IPS-15b (cell line): ENCODE measurements at regions not wholly inside any gene's neighbourhood (a gene's known extent, or its start where the extent isn't known, plus 50 kb on each side); places are given as distances from the start of the nearest gene placed in this dataset.

Source experiments
- H3K27me3 ChIP-seq: one replicate; pipeline ENCODE4 v1.6.1; 2013; ENCODE audit warnings: low read length; ENCODE audit not compliant: control insufficient read depth, insufficient read depth
- H3K36me3 ChIP-seq: one replicate; pipeline ENCODE4 v1.6.1; 2013; ENCODE audit warnings: low read length; ENCODE audit not compliant: control insufficient read depth, insufficient read depth
- H3K4me1 ChIP-seq: one replicate; pipeline ENCODE4 v1.6.1; 2013; ENCODE audit warnings: mild to moderate bottlenecking, low read length; ENCODE audit not compliant: control insufficient read depth, insufficient read depth
- H3K4me3 ChIP-seq: one replicate; pipeline ENCODE4 v1.5.1; 2013; ENCODE audit warnings: low read depth, low read length
- H3K9ac ChIP-seq: one replicate; pipeline ENCODE4 v1.6.1; 2013; ENCODE audit warnings: low read depth, mild to moderate bottlenecking, low read length
- H3K9me3 ChIP-seq: one replicate; pipeline ENCODE4 v1.6.1; 2013; ENCODE audit warnings: mild to moderate bottlenecking, low read length; ENCODE audit not compliant: control insufficient read depth, insufficient read depth

DNA sequence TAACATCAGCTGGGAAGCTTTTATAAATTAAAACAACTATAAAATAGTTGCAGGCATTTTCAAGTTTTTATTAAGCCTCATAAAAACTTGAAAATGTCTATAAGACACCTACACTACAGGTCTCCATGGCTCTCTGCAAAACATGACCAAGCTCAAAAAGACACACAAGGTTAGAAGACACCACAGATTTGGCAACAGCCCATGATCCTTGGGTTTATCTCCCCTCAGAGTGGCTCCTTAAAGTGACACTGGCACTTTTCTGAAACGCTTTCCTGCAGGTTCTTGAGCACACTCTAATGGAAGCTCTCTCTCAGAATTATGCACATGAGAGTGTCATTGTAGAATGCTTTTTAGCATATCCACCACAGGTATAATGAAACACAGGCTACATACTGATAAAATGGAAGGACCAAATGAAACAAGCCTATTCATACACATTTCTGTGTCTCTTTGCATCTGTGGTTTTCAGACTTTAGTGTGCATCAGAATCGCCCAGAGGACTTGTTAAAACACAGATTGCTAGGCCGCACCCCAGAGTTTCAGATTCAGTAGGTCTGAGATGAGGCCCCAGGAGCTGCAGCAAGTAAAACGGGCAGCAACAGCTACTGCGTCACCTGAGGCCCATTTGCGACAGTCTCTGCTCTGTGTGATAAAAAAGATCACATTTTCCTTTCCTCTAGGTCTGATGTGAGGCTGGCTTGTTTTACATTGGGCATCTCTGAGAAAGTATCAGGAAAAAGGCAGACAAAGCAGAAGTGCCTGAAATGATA is 75.0 kb upstream of the WSB1 start:
- H3K9me3 ChIP-seq: peaks cover 9% of the 10 kb centered on the region
- H3K4me1 ChIP-seq: no peaks in the 10 kb centered on the region
- H3K4me3 ChIP-seq: no peak overlapping the region
- H3K27me3 ChIP-seq: no peaks in the 10 kb centered on the region
- no peak overlapping the region for H3K9ac ChIP-seq
- no peaks in the 10 kb centered on the region for H3K36me3 ChIP-seq

- Histone ChIP-seq H3K27me3 (no peaks in the 10 kb centered on the region), H3K4me3 (no peak overlapping the region), H3K9ac (no peak overlapping the region), H3K36me3 (no peaks in the 10 kb centered on the region), H3K9me3 (no peaks in the 10 kb centered on the region), H3K4me1 (no peaks in the 10 kb centered on the region)
These were observed 71.4 kb upstream of the WSB1 start for GRCh38 chr17:27222515-27222914.

DNA sequence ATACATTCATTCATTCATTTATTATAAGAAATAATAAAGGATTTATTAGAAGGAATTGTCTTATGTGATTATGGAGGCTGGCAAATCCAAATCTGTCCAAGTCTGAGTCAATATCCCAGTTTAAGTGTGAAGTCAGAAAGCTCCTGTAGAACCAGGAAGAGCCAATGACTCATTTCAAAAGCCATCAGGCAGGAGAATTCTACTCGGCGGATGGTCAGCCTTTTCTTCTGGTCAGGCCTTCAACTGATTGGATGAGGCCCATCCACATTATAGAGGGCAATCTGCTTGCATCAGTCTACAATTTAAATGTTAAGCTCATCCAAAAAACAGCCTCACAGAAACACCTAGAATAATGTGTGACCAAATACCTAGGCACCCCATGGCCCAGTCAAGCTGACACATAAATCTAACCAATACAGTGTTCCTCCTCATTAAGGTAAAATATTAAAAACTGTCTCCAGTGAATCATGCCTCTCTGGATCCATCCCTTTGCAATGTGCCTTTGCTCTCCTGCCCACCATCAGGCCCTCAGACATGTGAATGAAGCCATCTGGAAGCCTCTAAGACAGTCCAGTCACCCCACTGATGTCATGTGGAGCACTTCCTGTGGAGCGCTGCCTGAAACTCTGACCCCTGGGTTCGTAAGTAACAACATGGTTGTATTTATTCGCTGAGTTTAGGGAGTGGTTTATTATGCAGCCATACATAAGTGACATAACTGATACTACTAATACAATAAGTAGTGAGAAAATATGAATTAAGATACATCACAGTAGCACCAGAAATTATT is 69.2 kb upstream of the WSB1 start:
- Histone ChIP-seq H3K4me1 (no peaks in the 10 kb centered on the region), H3K9ac (no peak overlapping the region), H3K36me3 (no peaks in the 10 kb centered on the region), H3K9me3 (no peaks in the 10 kb centered on the region), H3K4me3 (no peak overlapping the region), H3K27me3 (no peaks in the 10 kb centered on the region)

- Histone ChIP-seq H3K9ac (no peak overlapping the region), H3K36me3 (no peaks in the 10 kb centered on the region), H3K4me1 (no peaks in the 10 kb centered on the region), H3K27me3 (no peaks in the 10 kb centered on the region), H3K4me3 (no peak overlapping the region), H3K9me3 (no peaks in the 10 kb centered on the region)
These were observed 67.2 kb upstream of the WSB1 start for GRCh38 chr17:27226611-27227230.

GRCh38 chr17:27230996-27231395 is 62.9 kb upstream of the WSB1 start:
- Histone ChIP-seq H3K9ac (no peak overlapping the region), H3K27me3 (no peaks in the 10 kb centered on the region), H3K4me3 (no peak overlapping the region), H3K9me3 (no peaks in the 10 kb centered on the region), H3K36me3 (no peaks in the 10 kb centered on the region), H3K4me1 (no peaks in the 10 kb centered on the region)

DNA sequence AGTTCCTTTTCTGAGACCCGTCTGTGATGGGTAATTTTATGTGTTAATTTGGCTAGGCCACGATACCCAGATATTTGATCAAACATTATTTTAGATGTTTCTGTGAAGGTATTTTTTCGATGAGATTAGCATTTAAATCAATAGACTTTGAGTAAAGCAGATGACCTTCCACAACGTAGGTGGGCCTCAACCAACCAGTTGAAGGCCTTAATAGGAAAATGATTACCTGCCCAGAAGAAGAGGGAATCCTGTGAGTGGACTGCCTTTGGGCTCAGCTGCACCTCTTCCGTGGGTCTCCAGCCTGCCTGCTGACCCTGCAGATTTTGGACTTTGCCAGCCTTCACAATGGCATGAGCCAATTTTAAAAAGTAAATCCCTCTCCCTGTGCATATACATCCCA is 61.6 kb upstream of the WSB1 start:
- no peak overlapping the region for H3K4me3 ChIP-seq
- H3K27me3 ChIP-seq: no peaks in the 10 kb centered on the region
- no peak overlapping the region for H3K9ac ChIP-seq
- no peaks in the 10 kb centered on the region for H3K9me3 ChIP-seq
- no peaks in the 10 kb centered on the region for H3K36me3 ChIP-seq
- H3K4me1 ChIP-seq: no peaks in the 10 kb centered on the region

DNA sequence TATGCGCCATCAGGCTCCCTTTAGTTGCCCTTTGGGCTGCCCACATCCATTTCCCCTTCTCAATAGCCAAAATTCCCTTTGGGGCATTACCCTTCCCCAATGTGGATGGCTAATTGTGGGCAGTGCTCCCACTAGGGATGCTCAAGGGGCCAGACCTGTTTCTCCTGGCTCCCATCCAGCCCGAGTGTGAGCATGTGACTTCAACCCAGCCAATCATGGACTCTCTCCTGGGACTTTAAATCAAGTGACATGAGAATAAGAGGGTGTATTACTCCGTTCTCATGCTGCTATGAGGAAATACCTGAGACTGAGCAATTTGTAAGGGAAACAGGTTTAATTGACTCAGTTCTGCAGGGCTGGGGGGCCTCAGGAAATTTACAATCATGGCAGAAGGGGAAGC is 60.9 kb upstream of the WSB1 start:
- no peak overlapping the region for H3K4me3 ChIP-seq
- no peaks in the 10 kb centered on the region for H3K36me3 ChIP-seq
- no peak overlapping the region for H3K9ac ChIP-seq
- H3K9me3 ChIP-seq: no peaks in the 10 kb centered on the region
- H3K4me1 ChIP-seq: no peaks in the 10 kb centered on the region
- H3K27me3 ChIP-seq: no peaks in the 10 kb centered on the region

DNA sequence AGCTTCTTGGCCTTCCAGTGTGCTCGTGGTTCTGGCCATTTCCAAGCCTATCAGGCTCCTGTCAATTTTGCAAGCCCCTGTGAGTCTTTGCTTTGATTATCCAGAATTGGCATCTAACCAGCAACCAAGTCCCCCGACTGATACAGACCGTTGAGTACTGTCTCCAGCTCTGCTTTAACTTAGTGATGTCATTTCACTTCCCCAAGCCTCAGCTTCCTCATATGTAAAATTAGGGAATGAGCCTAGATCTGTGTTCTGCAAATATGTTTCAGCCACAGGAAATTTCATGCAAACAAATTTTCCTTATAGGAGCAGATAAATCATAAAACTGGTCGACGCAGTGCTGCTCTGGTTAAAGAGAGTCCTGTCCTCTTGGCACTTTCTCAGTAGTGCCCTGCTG is 60.1 kb upstream of the WSB1 start:
- H3K4me1 ChIP-seq: no peaks in the 10 kb centered on the region

GRCh38 chr17:27236717-27237315 is 57.1 kb upstream of the WSB1 start:
- Histone ChIP-seq H3K4me1 (no peaks in the 10 kb centered on the region), H3K27me3 (no peaks in the 10 kb centered on the region), H3K36me3 (no peaks in the 10 kb centered on the region), H3K9ac (no peak overlapping the region), H3K4me3 (no peak overlapping the region), H3K9me3 (no peaks in the 10 kb centered on the region)

More for the DNA sequence above, 60.1 kb upstream of the WSB1 start:
- H3K4me3 ChIP-seq: no peak overlapping the region
- H3K9ac ChIP-seq: no peak overlapping the region
- H3K27me3 ChIP-seq: no peaks in the 10 kb centered on the region
- H3K9me3 ChIP-seq: no peaks in the 10 kb centered on the region
- no peaks in the 10 kb centered on the region for H3K36me3 ChIP-seq

GRCh38 chr17:27237890-27238289 is 56.0 kb upstream of the WSB1 start:
- H3K4me3 ChIP-seq: no peak overlapping the region
- no peaks in the 10 kb centered on the region for H3K36me3 ChIP-seq
- no peaks in the 10 kb centered on the region for H3K27me3 ChIP-seq
- no peak overlapping the region for H3K9ac ChIP-seq
- no peaks in the 10 kb centered on the region for H3K9me3 ChIP-seq
- no peaks in the 10 kb centered on the region for H3K4me1 ChIP-seq

- H3K4me3 ChIP-seq: no peak overlapping the region
- H3K9me3 ChIP-seq: no peaks in the 10 kb centered on the region
- H3K36me3 ChIP-seq: no peaks in the 10 kb centered on the region
- no peak overlapping the region for H3K9ac ChIP-seq
- no peaks in the 10 kb centered on the region for H3K4me1 ChIP-seq
- H3K27me3 ChIP-seq: no peaks in the 10 kb centered on the region
These were observed 54.9 kb upstream of the WSB1 start for GRCh38 chr17:27239046-27239445.
